ENCODE measurements at regions not wholly inside any gene's neighbourhood (a gene's known extent, or its start where the extent isn't known, plus 50 kb on each side); places are given as distances from the start of the nearest gene placed in this dataset.

GRCh38 chr16:8398548-8398947 lies 191.8 kb downstream of the TMEM114 start:
- H3K4me1 Mint-ChIP-seq (ENCODE audit: low read depth, unreplicated experiment) = no peaks in the 10 kb centered on the region
- no peaks in the 10 kb centered on the region for H3K9me3 Mint-ChIP-seq (ENCODE audit: unreplicated experiment)

GRCh38 chr16:8397223-8397622 lies 193.1 kb downstream of the TMEM114 start:
- no peak overlapping the region for H3K27ac Mint-ChIP-seq (ENCODE audit: unreplicated experiment)
- no peak for TF ChIP-seq CTCF (IDR thresholded peaks at IDR 0.05; ENCODE audit: insufficient read depth in 1 of 2, low read depth in 1 of 2, low read length in 1 of 2, severe bottlenecking in 1 of 2, unreplicated experiment in 1 of 2)
- intact Hi-C loops (cut with micrococcal nuclease; ENCODE audit: unreplicated experiment) = no loop called here
- no peaks in the 10 kb centered on the region for H3K27me3 Mint-ChIP-seq (ENCODE audit: insufficient read depth, unreplicated experiment)
- Histone ChIP-seq H3K9me3 (no peaks in the 10 kb centered on the region), H3K4me1 (no peaks in the 10 kb centered on the region), H3K36me3 (ENCODE audit: control insufficient read depth, insufficient read depth, low read length) (no peaks in the 10 kb centered on the region), H3K4me3 (ENCODE audit: low read depth, low read length) (no peak overlapping the region), H3K27me3 (replicated peaks; ENCODE audit: control insufficient read depth, insufficient read depth, low read length) (no peaks in the 10 kb centered on the region)
- no peak overlapping the region for H3K4me3 Mint-ChIP-seq (ENCODE audit: unreplicated experiment)
- no peaks in the 10 kb centered on the region for H3K36me3 Mint-ChIP-seq (ENCODE audit: insufficient read depth, unreplicated experiment)
- no peaks in the 10 kb centered on the region for H3K9me3 Mint-ChIP-seq (ENCODE audit: unreplicated experiment)
- ChIA-PET CTCF (no interaction called here), POLR2A (no interaction called here)
- no peaks in the 10 kb centered on the region for H3K4me1 Mint-ChIP-seq (ENCODE audit: low read depth, unreplicated experiment)
- DNase-seq = no peak
- BruUV-seq (replicated peaks) = no TSS peak

More at GRCh38 chr16:8398548-8398947, 191.8 kb downstream of the TMEM114 start:
- Histone ChIP-seq H3K9me3 (no peaks in the 10 kb centered on the region), H3K4me3 (ENCODE audit: low read depth, low read length) (no peak overlapping the region), H3K4me1 (0 out of 2 replicates have a peak, but pooled peaks cover 2% of the 10 kb centered on the region), H3K27me3 (replicated peaks; ENCODE audit: control insufficient read depth, insufficient read depth, low read length) (no peaks in the 10 kb centered on the region), H3K36me3 (ENCODE audit: control insufficient read depth, insufficient read depth, low read length) (no peaks in the 10 kb centered on the region)
- no TSS peak for BruUV-seq (replicated peaks)
- no peak for DNase-seq
- ChIA-PET POLR2A (no interaction called here), CTCF (no interaction called here)
- no peak for TF ChIP-seq CTCF (IDR thresholded peaks at IDR 0.05; ENCODE audit: insufficient read depth in 1 of 2, low read depth in 1 of 2, low read length in 1 of 2, severe bottlenecking in 1 of 2, unreplicated experiment in 1 of 2)
- no peaks in the 10 kb centered on the region for H3K36me3 Mint-ChIP-seq (ENCODE audit: insufficient read depth, unreplicated experiment)
- no peaks in the 10 kb centered on the region for H3K27me3 Mint-ChIP-seq (ENCODE audit: insufficient read depth, unreplicated experiment)
- H3K4me3 Mint-ChIP-seq (ENCODE audit: unreplicated experiment) = no peak overlapping the region
- intact Hi-C loops (cut with micrococcal nuclease; ENCODE audit: unreplicated experiment) = no loop called here
- H3K27ac Mint-ChIP-seq (ENCODE audit: unreplicated experiment) = no peak overlapping the region

GRCh38 chr16:8396463-8396862 lies 193.8 kb downstream of the TMEM114 start:
- CTCF ChIA-PET = interaction anchor here (0.7 kb wide), 1 partner anchor 898 kb away, joined by 3 read pairs; no protein-coding TSS in a partner anchor
- TF ChIP-seq CTCF (IDR thresholded peaks at IDR 0.05; ENCODE audit: insufficient read depth in 1 of 2, low read depth in 1 of 2, low read length in 1 of 2, severe bottlenecking in 1 of 2, unreplicated experiment in 1 of 2) = no peak
- Histone ChIP-seq H3K4me1 (peaks cover 4% of the 10 kb centered on the region; the same call in 1 of the 2 replicates), H3K9me3 (no peaks in the 10 kb centered on the region), H3K27me3 (replicated peaks; ENCODE audit: control insufficient read depth, insufficient read depth, low read length) (no peaks in the 10 kb centered on the region), H3K36me3 (ENCODE audit: control insufficient read depth, insufficient read depth, low read length) (no peaks in the 10 kb centered on the region), H3K4me3 (ENCODE audit: low read depth, low read length) (no peak overlapping the region)
- no peaks in the 10 kb centered on the region for H3K27me3 Mint-ChIP-seq (ENCODE audit: insufficient read depth, unreplicated experiment)
- intact Hi-C loops (cut with micrococcal nuclease; ENCODE audit: unreplicated experiment) = no loop called here
- no TSS peak for BruUV-seq (replicated peaks)
- no peaks in the 10 kb centered on the region for H3K4me1 Mint-ChIP-seq (ENCODE audit: low read depth, unreplicated experiment)
- no peak for DNase-seq
- no peaks in the 10 kb centered on the region for H3K9me3 Mint-ChIP-seq (ENCODE audit: unreplicated experiment)
- POLR2A ChIA-PET = no interaction called here
- no peak overlapping the region for H3K4me3 Mint-ChIP-seq (ENCODE audit: unreplicated experiment)
- H3K36me3 Mint-ChIP-seq (ENCODE audit: insufficient read depth, unreplicated experiment) = no peaks in the 10 kb centered on the region
- no peak overlapping the region for H3K27ac Mint-ChIP-seq (ENCODE audit: unreplicated experiment)

All from Caco-2 (cell line).